Ovary (tissue), 3 donors: ENCODE measurements at regions not wholly inside any gene's neighbourhood (a gene's known extent, or its start where the extent isn't known, plus 50 kb on each side); places are given as distances from the start of the nearest gene placed in this dataset.

ENCODE experiments used
- CTCF ChIP-seq, 3 donors: fragments of 450-650 bp in 2 of 3; fragments of 200-600 bp in 1 of 3; IDR thresholded peaks; one replicate each; pipeline versions ENCODE4 v1.5.1 to v1.8.0; 2016 to 2022; ENCODE audit warnings: antibody characterized with exemption in 3 of 3, mild to moderate bottlenecking in 1 of 3
- POLR2A ChIP-seq: fragments of 450-650 bp; IDR thresholded peaks from one replicate; pipeline ENCODE4 v1.6.1; 2017; ENCODE audit warnings: antibody characterized with exemption, mild to moderate bottlenecking, moderate library complexity
- donor health status: DM: no; HTN: no; CAD: no.

DNA sequence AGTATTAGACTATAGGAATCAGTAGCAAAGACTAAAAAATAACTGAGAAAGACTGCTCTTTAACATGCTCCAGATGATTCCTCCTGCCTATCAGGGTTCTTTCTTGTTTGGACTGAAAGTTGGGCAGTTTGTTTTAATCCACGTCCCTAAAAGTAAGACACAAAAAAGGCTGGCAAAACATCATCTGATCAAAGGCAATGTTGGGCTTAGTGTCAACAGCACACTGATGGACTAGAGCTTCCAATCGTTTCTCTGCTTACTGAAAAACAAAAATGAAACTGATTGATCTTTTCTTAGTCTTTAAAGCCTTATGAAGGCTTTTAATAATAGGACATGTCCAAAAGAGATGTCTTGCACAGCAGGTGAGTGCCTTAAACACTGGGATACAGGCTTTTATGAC is 1567.9 kb upstream of the PRR20A start:
- TF ChIP-seq CTCF (IDR thresholded peaks at IDR 0.05) = no peak
- no peak for TF ChIP-seq POLR2A
